ENCODE measurements at regions not wholly inside any gene's neighbourhood (a gene's known extent, or its start where the extent isn't known, plus 50 kb on each side); places are given as distances from the start of the nearest gene placed in this dataset.

DNA sequence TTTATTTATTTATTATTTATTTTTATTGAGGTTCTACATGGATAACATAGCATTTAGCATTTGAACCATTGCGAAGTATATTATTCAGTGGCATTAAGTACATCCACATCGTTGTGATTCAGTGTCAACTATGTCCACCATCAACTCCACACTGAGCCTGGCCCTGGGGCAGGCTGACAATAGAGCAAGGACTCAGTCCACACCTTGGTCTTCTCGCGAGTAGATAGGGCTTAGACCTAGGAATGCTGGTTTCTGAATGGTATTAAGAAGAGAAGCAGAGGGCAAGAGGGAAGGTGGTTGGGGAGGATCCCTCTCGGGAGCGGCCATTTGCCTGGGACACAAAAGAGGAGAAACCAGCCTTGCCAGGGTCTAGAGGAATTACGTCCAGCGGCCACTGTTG lies 599.2 kb upstream of the MGMT start:
- Histone ChIP-seq H3K36me3 (no peaks in the 10 kb centered on the region), H3K4me3 (ENCODE audit: low read depth in 1 of 2, low read length in 1 of 2) (no peak overlapping the region), H3K27me3 (no peaks in the 10 kb centered on the region), H3K27ac (no peak overlapping the region), H3K9me3 (no peaks in the 10 kb centered on the region), H3K4me1 (ENCODE audit: control insufficient read depth in 1 of 2, insufficient read depth in 1 of 2, low read depth in 1 of 2, low read length in 1 of 2) (no peaks in the 10 kb centered on the region)
- TF ChIP-seq, protein P1, sequence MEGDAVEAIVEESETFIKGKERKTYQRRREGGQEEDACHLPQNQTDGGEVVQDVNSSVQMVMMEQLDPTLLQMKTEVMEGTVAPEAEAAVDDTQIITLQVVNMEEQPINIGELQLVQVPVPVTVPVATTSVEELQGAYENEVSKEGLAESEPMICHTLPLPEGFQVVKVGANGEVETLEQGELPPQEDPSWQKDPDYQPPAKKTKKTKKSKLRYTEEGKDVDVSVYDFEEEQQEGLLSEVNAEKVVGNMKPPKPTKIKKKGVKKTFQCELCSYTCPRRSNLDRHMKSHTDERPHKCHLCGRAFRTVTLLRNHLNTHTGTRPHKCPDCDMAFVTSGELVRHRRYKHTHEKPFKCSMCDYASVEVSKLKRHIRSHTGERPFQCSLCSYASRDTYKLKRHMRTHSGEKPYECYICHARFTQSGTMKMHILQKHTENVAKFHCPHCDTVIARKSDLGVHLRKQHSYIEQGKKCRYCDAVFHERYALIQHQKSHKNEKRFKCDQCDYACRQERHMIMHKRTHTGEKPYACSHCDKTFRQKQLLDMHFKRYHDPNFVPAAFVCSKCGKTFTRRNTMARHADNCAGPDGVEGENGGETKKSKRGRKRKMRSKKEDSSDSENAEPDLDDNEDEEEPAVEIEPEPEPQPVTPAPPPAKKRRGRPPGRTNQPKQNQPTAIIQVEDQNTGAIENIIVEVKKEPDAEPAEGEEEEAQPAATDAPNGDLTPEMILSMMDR (IDR thresholded peaks at IDR 0.05) = no peak

DNA sequence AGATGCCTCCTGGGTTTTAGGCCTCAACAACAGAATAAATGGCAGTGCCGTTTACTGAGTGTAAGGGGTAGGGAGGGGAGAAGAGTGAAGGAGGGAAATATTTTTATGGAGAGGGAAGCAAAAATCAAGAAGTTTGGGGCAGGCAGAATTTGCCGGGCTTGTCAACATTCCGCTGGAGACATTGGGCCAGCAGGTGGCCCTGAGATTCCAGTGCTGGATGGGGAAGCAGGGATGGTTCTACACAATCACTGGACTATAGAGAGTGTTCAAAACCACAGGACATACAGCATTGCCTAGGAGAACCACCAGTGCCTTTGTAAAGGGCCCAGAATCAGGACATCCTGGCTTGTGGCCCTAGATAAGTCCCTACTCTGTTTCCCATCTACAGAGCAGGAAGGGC lies 598.6 kb upstream of the MGMT start:
- no peaks in the 10 kb centered on the region for H3K9me3 ChIP-seq
- no peak overlapping the region for H3K27ac ChIP-seq
- H3K36me3 ChIP-seq = no peaks in the 10 kb centered on the region

DNA sequence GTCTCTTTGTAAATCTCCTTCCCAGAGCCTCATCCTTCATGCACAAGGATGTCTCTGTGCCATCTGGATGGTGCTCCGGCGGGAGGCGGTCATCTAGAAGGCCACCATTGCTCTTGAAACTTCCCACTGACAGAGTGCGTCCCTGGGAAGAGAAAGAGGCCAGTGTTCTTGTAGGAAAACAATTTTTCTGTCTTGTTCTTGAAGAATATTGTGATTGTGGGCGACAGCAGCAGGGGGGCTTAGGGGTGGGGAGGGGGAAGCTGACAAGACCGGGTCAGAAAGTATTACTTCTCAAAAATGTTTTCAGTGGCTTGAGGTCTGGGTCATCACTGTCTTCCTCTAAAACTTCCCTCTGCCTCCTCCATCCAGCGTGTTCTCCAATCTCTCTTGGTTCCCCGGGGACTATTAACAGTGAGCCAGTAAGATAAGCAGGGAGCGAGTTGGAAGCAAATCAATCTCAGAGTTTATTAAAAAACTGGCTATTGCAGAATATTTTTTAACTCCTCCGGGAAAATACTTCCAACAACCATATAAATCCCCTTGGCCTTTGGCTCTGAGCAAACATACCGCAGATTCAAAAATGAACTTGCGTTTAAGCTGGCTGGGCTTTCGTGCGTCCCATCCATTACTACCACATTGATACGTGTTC lies 597.8 kb upstream of the MGMT start:
- no peaks in the 10 kb centered on the region for H3K9me3 ChIP-seq
- H3K36me3 ChIP-seq = no peaks in the 10 kb centered on the region
- H3K4me3 ChIP-seq (ENCODE audit: low read depth in 1 of 2, low read length in 1 of 2) = no peak overlapping the region
- TF ChIP-seq, protein P1 (IDR thresholded peaks at IDR 0.05) = no peak
- no peaks in the 10 kb centered on the region for H3K4me1 ChIP-seq (ENCODE audit: control insufficient read depth in 1 of 2, insufficient read depth in 1 of 2, low read depth in 1 of 2, low read length in 1 of 2)
- H3K27me3 ChIP-seq = no peaks in the 10 kb centered on the region
- H3K27ac ChIP-seq = no peak overlapping the region

More for the DNA sequence above, 598.6 kb upstream of the MGMT start:
- no peaks in the 10 kb centered on the region for H3K4me1 ChIP-seq (ENCODE audit: control insufficient read depth in 1 of 2, insufficient read depth in 1 of 2, low read depth in 1 of 2, low read length in 1 of 2)
- H3K4me3 ChIP-seq (ENCODE audit: low read depth in 1 of 2, low read length in 1 of 2) = no peak overlapping the region
- TF ChIP-seq, protein P1 (IDR thresholded peaks at IDR 0.05) = no peak
- H3K27me3 ChIP-seq = no peaks in the 10 kb centered on the region

DNA sequence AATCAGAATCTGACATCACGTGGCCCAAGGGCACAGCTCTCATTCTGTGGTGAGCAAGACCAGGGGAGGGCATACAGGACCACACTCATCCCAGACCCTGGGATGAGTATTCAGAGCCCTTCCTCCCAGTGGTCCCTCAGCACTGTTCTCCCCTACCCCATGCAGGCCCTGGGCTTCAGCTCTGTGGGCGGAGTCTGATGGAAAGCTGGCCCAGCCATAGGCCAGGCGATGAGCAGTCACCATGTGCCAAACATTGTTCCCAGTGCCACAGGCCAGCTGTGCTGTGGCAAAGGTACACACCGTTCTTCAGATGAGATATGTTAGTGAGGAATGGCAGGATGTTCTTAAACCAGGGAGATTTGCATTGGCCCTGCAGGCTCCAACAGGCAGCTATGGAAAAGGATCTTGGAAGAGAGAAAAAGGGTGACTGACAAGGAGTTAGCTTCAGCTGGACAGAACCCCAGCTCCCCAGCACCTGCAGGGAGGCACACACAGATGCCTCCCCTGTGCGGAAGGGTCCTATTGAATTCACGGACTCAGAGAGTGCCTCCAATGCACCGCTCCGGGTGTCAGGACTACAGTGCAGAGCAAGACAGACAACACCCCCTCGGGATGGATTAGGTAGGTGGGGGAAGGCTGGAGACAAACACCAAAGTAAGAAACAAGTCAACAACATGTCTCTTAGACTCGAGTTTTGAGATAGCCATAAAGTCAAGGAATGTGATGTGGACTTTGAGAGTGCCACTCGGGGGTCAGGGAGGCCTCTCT lies 596.0 kb upstream of the MGMT start:
- Histone ChIP-seq H3K27ac (no peak overlapping the region), H3K4me3 (ENCODE audit: low read depth in 1 of 2, low read length in 1 of 2) (no peak overlapping the region), H3K9me3 (no peaks in the 10 kb centered on the region), H3K36me3 (no peaks in the 10 kb centered on the region), H3K4me1 (ENCODE audit: control insufficient read depth in 1 of 2, insufficient read depth in 1 of 2, low read depth in 1 of 2, low read length in 1 of 2) (no peaks in the 10 kb centered on the region), H3K27me3 (no peaks in the 10 kb centered on the region)
- TF ChIP-seq, protein P1 (IDR thresholded peaks at IDR 0.05) = no peak

DNA sequence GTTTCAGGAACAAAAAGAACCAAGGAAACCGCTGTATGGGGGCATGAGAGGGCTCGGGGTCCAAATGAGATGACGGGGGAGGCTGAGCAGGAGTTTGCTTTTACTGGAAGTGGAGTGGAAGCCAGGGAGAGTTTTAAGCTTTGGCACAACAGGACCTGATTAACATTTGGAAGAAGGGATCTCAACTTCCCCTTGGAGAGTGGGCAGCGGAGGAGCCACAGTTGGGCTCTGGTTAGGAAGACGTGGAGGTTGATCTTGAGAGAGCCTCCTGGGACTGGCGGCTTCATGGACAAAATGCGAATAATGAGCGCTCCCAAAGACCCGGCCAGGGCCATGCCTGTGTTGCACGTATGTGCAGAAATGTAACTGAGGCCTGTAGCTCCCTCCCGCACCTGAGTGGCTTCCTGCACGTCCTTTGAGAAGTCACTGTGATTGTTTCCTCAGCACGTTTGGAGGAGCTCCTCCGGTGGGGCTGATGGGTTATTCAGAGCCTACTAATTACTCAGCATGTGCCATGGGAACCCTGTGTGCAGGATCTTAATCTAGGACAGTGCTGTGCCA lies 595.3 kb upstream of the MGMT start:
- Histone ChIP-seq H3K36me3 (no peaks in the 10 kb centered on the region), H3K27ac (no peak overlapping the region), H3K27me3 (no peaks in the 10 kb centered on the region), H3K4me1 (ENCODE audit: control insufficient read depth in 1 of 2, insufficient read depth in 1 of 2, low read depth in 1 of 2, low read length in 1 of 2) (no peaks in the 10 kb centered on the region), H3K9me3 (no peaks in the 10 kb centered on the region), H3K4me3 (ENCODE audit: low read depth in 1 of 2, low read length in 1 of 2) (no peak overlapping the region)
- TF ChIP-seq, protein P1 (IDR thresholded peaks at IDR 0.05) = no peak
